UCSD-AML1 (cell line): ENCODE measurements at regions not wholly inside any gene's neighbourhood (a gene's known extent, or its start where the extent isn't known, plus 50 kb on each side); places are given as distances from the start of the nearest gene placed in this dataset.

Experiments
- DNase-seq: peaks from one replicate; lab custom pipeline; 2025; ENCODE audit not compliant: unreplicated experiment; lab: John Stamatoyannopoulos, UW

- DNase-seq: no peak
Observed at GRCh38 chr20:60906555-60906954, 345.5 kb upstream of the CDH4 start.

GRCh38 chr20:60913298-60913697 is 338.8 kb upstream of the CDH4 start:
- no peak for DNase-seq

- DNase-seq: no peak
Observed at GRCh38 chr20:60921022-60921622, 330.9 kb upstream of the CDH4 start.

GRCh38 chr20:60926831-60927230 is 325.2 kb upstream of the CDH4 start:
- DNase-seq: no peak

- no peak for DNase-seq
Observed at GRCh38 chr20:60928341-60928740, 323.7 kb upstream of the CDH4 start.

DNA sequence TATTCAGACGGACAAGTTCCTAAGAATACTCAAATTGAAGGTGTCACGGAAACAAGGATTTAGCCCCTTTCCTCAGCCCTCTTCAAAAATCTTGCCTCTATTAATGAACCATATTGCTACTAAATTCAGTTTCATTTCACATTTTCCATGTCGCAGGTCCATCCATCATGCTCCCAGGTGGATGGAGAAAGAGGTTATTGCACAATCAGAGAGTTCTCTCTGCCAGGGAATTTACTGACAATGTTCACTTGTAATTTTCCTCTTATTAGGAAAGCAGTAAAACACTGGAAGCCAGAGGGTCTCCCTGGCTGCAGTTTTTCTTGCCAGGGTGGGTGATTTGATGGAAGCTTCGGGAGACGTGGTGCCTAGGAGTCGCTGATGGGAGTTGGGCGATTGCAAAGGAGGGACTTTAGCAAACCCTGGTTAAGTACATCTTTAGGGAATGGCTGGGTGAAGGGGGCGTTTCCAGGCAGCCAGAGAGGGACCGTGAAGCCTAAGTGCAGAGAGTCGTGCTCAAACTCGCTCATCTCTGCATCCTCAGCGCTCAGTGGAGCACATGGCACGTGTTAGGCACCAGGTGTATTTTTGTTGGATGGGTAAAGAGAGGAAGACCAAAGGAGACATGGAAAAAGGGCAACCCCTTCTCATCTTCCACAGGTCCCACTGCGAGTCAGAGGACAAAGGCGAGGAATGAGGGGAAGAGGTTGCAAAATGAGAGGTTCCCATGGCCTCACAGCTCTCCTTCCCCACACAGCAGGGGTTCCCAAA is 321.9 kb upstream of the CDH4 start:
- no peak for DNase-seq

DNA sequence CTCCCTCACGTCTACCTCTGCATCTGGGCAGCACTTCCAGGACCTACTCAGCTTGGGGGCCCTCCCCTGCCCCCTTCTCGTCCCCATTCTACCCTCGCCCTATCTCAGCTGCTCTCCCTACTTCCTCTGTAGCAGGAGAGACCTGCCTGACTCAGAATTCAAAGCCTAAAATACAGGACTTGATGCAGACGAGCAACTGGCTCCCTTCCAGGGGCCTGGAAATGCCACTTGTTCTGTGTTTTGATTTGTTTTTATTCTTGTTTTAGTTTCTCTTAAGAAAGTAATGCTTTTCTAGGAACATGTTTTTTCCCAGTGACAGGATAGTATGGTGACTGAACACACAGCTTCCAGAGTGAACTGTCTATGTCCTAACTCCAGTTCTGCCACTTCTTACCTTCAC is 320.4 kb upstream of the CDH4 start:
- DNase-seq: no peak

- no peak for DNase-seq
Observed at GRCh38 chr20:60934724-60935123, 317.3 kb upstream of the CDH4 start.

DNA sequence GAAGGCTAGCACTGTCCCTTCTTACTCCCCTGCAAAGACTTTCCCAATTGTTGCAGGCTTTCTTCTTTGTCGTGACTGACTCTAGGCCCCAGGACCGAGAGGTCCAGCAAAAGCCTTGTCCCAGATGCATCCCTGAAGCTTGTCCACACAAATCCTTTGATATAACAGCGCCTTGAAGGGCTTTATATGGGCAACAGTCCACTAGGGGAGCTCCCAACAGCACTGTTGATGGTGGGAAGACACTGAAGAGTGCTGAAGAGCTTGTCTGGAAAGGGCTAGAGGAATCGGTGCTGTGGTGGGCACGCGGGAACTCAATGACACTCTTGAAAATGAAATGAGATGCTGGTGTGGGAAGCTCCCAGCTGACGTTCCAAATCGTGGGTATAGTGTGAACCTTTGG is 316.1 kb upstream of the CDH4 start:
- no peak for DNase-seq

- DNase-seq: no peak
Observed at GRCh38 chr20:60937585-60937984, 314.5 kb upstream of the CDH4 start.

DNA sequence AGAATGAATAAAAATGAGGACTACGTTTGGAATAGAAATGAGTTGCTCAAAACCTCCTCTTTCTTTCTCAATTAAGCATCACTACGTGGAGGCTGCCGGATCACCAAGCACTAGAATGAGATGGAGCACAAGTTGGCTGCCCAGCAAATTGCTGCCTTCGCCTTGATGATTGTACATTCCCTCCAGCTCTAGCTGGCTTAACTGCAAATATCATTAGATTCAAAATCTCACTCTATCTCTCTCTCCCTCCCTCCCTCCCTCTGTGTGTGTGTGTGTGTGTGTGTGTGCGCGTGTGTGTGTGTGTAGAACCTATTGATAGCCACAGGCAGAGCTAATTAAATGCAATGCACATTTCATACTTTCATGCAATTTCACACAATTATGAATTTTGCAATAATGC is 310.7 kb upstream of the CDH4 start:
- no peak for DNase-seq

DNA sequence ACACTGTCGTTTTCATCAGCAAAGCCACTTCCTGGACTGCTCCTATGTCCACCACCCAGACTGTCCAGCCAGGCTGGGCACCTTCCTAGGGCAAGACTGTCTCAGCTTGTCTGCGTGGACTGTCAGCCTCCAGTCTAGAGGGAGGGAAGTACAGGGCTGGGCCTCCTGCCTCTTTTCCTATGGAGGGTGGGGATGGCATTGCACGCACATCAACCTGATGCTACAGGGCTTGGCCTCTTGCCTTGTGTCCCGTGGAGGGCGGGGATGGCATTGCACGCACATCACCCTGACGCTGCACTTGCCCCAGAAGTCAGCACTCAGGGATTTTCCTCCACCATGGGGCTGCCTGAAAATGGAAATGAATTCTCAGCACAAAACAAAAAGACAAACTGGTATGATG is 304.2 kb upstream of the CDH4 start:
- no peak for DNase-seq

- no peak for DNase-seq
Observed at GRCh38 chr20:60948224-60948623, 303.8 kb upstream of the CDH4 start.

DNA sequence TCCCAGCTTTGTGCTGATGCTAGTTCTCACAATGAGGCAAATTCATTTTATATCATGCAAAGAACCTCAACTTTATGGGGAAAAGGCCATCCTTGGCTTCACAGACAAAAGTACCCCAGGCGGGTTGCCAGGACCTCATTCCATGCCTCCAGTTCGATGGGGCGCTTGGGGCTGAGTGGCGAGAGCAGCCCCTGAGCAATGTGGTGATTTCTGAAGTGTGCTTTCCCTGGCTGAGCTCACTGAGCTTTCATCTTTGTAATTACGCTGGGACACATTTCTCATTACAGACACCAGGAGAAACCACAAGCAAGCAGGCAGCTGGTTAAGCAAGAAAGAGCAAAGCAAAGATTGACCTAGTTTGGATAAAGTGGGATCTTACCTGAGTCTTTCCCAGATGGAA is 301.5 kb upstream of the CDH4 start:
- DNase-seq: no peak

DNA sequence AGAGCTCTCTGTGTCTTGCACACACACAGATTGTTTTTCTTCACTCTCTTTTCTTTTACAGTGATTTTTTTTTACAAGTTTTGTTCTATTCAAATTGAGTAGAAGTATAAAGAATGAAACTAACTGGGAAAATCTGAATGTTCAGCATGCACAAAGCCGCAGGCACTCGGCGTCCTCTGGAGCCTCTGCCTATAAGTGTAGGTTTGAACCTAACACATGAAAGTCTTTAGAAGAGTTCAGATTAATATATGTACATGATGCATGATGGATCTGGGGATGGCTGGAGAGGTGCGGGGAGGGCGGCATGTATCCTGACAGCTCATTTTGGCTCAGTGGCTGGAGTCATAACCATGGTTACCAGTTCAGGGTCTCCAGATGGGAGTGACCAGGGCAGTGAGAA is 301.1 kb upstream of the CDH4 start:
- DNase-seq: no peak

DNA sequence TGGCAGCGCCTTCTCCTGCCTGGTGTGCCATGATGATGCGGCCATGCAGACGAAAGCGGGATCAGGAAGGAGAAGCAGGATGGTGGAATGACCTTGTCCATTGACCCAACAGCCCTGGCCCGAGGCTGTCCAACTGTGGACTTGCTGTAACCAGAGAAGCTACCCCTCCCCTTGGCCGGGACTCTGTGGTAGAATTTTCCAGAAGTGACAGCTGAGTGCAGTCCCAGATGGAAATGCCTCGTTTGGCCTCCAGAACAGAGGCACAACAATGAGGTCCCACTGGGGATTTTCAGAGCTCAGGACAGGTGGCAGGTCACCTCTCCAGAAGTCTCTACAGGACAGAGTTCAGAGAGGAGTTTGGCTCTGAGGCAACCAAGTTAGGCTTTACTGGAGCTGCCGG is 299.2 kb upstream of the CDH4 start:
- no peak for DNase-seq

GRCh38 chr20:60953321-60953720 is 298.7 kb upstream of the CDH4 start:
- DNase-seq: no peak

- no peak for DNase-seq
Observed at GRCh38 chr20:60955706-60956105, 296.4 kb upstream of the CDH4 start.

- no peak for DNase-seq
Observed at GRCh38 chr20:60956194-60956593, 295.9 kb upstream of the CDH4 start.

GRCh38 chr20:60957621-60958020 is 294.4 kb upstream of the CDH4 start:
- no peak for DNase-seq

DNA sequence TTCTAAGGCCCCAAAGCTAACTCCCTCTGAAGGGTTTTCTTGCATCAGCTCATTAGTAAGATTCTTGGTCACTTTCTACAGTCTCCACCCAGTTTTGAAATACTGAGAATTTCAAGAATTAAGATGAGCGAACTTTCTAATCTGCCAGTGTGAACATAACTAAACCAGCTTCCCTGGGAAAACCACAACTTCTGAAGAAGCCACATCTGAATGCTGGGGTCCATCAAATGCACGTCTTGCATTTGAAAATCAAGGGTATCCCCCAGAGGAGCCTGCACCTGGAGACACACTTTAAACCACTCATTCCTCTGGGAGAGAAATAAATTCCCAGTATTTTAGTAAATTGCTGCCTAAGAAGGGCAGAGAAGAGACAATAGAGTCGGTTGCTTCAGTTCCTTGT is 292.1 kb upstream of the CDH4 start:
- DNase-seq: no peak

GRCh38 chr20:60960500-60960899 is 291.6 kb upstream of the CDH4 start:
- no peak for DNase-seq

DNA sequence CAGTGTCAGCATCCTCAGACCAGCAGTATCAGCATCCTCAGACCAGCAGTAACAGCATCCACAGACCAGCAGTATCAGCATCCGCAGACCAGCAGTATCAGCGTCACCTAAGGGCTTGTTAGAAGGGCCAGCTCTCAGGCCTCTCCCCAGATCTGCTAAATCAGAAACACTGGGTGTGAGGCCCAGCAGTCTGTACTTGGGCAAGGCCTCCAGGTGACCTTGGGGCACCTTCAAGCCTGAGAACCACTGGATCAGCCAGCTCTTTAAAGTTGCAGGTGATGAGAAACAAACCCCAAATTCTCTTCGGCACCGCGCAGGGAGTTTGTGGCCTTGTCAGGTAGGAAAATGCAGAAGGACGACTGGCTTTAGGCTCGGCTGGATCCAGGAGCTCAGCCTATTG is 290.5 kb upstream of the CDH4 start:
- DNase-seq: no peak
